ENCODE measurements at regions not wholly inside any gene's neighbourhood (a gene's known extent, or its start where the extent isn't known, plus 50 kb on each side); places are given as distances from the start of the nearest gene placed in this dataset.

DNA sequence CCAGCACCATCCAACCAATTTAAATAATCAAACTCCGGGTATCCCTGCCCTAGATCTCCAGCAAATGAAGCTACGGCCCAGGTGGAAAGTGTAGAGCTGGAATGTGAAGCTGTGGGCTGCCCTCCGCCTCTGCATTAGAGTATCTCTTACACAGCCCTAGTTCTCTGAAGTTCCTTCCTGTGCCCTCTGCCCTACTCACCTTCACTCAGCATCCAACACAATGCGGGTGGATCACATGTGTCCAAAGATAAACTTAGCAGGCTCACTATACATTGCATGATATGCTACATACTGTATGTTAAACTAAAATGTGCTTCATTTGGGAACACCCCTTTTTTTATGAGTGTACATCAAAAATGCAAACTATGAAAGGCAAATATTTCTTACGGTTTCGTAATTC, 70.0 kb upstream of the RAD23B start:
- no peaks in the 10 kb centered on the region for H3K27me3 ChIP-seq (ENCODE audit: insufficient read depth, low read depth, severe bottlenecking)
- no peak overlapping the region for H3K4me3 ChIP-seq (ENCODE audit: low read depth, low read length)
- H3K9me3 ChIP-seq (ENCODE audit: severe bottlenecking), result no peaks in the 10 kb centered on the region
- TF ChIP-seq, protein P1, sequence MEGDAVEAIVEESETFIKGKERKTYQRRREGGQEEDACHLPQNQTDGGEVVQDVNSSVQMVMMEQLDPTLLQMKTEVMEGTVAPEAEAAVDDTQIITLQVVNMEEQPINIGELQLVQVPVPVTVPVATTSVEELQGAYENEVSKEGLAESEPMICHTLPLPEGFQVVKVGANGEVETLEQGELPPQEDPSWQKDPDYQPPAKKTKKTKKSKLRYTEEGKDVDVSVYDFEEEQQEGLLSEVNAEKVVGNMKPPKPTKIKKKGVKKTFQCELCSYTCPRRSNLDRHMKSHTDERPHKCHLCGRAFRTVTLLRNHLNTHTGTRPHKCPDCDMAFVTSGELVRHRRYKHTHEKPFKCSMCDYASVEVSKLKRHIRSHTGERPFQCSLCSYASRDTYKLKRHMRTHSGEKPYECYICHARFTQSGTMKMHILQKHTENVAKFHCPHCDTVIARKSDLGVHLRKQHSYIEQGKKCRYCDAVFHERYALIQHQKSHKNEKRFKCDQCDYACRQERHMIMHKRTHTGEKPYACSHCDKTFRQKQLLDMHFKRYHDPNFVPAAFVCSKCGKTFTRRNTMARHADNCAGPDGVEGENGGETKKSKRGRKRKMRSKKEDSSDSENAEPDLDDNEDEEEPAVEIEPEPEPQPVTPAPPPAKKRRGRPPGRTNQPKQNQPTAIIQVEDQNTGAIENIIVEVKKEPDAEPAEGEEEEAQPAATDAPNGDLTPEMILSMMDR (IDR thresholded peaks at IDR 0.05; ENCODE audit: low read depth, low read length), result no peak
- no peaks in the 10 kb centered on the region for H3K36me3 ChIP-seq
- no peak for DNase-seq
- no peak overlapping the region for H3K27ac ChIP-seq

DNA sequence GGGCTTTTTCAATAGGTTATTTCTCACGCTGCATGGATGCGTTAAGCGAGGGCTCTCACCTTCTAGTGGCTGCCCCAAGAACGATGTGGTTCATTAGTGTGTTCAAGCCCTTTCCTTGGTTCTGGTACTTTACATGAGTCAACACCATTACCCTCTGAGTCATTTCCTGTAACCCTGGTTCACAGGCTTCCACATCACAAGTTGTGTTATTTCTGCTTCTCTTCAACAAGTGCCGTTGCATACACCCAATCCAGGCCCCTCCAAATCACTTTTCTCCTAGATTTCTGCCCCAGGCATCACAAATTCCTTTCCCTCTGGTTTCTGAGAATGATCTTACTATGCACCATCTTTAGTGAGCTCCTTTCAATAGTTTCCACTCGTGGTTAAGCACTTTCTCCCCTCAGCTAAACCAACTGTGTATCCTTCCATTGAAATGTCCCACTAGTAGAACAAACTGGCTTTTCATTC, 69.5 kb upstream of the RAD23B start:
- Histone ChIP-seq H3K27ac (no peak overlapping the region), H3K4me3 (ENCODE audit: low read depth, low read length) (no peak overlapping the region), H3K36me3 (no peaks in the 10 kb centered on the region), H3K9me3 (ENCODE audit: severe bottlenecking) (no peaks in the 10 kb centered on the region), H3K27me3 (ENCODE audit: insufficient read depth, low read depth, severe bottlenecking) (no peaks in the 10 kb centered on the region)
- DNase-seq, result no peak
- TF ChIP-seq, protein P1 (IDR thresholded peaks at IDR 0.05; ENCODE audit: low read depth, low read length), result no peak

DNA sequence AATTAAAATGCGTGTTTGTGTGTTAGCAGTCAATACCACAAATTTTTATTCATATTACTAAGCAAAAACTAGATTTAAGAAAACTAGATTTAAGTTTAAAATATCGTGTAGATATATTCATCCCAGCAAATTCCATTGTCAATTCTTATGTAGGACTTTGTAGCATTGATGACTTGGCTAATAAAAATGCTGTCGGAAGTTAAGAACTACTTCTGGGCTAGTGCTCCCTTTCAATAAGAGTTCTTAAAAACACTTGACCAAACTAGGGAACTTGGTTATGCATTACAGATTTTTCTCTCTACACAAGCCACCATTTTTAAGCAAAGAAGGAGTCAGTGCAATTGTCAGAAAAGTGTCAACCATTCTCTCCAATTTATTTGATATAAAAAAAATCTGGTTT, 68.7 kb upstream of the RAD23B start:
- Histone ChIP-seq H3K27me3 (ENCODE audit: insufficient read depth, low read depth, severe bottlenecking) (no peaks in the 10 kb centered on the region), H3K27ac (no peak overlapping the region)
- no peak for DNase-seq

DNA sequence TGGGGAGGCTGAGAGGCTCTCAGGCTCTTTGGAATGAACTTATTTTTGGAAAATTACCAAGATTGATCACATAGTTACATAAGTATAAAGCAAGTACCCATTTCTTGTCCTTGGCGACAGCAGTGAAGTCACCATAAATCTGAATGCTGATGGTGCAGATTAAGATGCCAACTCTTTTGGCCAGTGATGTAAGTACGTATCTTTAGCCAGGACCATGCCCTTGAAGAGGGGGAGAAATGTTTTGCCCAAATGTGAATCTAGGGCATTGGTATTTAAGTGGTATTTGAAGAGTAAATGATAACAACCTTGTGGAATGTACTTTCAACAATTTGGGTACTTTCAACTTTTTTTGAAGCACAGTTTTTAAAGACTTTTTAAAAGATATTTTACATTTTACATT, 68.2 kb upstream of the RAD23B start:
- DNase-seq, result no peak
- H3K27me3 ChIP-seq (ENCODE audit: insufficient read depth, low read depth, severe bottlenecking), result no peaks in the 10 kb centered on the region
- H3K36me3 ChIP-seq, result no peaks in the 10 kb centered on the region
- TF ChIP-seq, protein P1 (IDR thresholded peaks at IDR 0.05; ENCODE audit: low read depth, low read length), result no peak
- H3K27ac ChIP-seq, result no peak overlapping the region
- H3K9me3 ChIP-seq (ENCODE audit: severe bottlenecking), result no peaks in the 10 kb centered on the region
- no peak overlapping the region for H3K4me3 ChIP-seq (ENCODE audit: low read depth, low read length)

More for the DNA sequence above, 68.7 kb upstream of the RAD23B start:
- H3K9me3 ChIP-seq (ENCODE audit: severe bottlenecking), result no peaks in the 10 kb centered on the region
- H3K4me3 ChIP-seq (ENCODE audit: low read depth, low read length), result no peak overlapping the region
- no peaks in the 10 kb centered on the region for H3K36me3 ChIP-seq
- TF ChIP-seq, protein P1 (IDR thresholded peaks at IDR 0.05; ENCODE audit: low read depth, low read length), result no peak

DNA sequence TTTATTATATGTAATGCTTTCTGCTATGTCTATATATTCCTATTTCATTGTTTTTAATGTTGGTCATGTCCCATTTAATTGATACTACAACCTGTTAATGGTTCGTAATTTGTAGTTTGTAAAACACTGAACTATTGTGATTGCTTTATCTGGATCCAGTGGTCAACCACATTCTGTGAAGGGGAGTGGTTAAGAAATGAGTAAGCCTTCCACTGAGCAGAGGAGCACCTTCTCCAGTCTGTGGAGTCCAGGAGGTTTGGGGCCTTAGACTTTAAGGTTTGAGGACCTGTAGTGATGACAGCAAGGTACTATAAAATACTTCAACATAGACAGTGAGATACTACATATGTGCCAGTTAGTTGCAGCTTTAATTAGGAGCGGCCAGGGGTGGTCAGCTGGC, 67.7 kb upstream of the RAD23B start:
- Histone ChIP-seq H3K36me3 (no peaks in the 10 kb centered on the region), H3K27me3 (ENCODE audit: insufficient read depth, low read depth, severe bottlenecking) (no peaks in the 10 kb centered on the region), H3K4me3 (ENCODE audit: low read depth, low read length) (no peak overlapping the region), H3K9me3 (ENCODE audit: severe bottlenecking) (no peaks in the 10 kb centered on the region), H3K27ac (no peak overlapping the region)
- no peak for DNase-seq
- TF ChIP-seq, protein P1 (IDR thresholded peaks at IDR 0.05; ENCODE audit: low read depth, low read length), result no peak

DNA sequence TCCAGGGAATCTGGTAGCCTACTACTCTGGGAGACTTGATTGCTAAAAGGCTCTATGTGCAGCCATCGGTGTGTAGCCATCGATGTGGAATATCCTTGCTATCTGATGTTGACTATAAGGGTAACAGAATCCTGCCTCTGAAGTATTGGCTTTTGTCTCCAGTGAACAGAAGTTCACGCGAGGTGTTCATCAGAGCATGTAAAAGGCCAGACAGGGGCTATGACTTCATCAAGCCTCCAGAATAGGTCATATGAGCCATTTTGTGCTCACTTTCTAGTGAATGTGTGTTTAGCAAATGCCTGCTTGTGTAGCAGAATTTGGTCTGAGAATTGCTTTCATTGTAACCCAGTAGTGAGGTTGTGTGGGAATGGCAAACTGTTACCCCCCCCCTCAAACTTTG, 66.8 kb upstream of the RAD23B start:
- H3K9me3 ChIP-seq (ENCODE audit: severe bottlenecking), result no peaks in the 10 kb centered on the region
- no peak for DNase-seq
- H3K27me3 ChIP-seq (ENCODE audit: insufficient read depth, low read depth, severe bottlenecking), result no peaks in the 10 kb centered on the region
- TF ChIP-seq, protein P1 (IDR thresholded peaks at IDR 0.05; ENCODE audit: low read depth, low read length), result no peak
- no peak overlapping the region for H3K27ac ChIP-seq
- H3K36me3 ChIP-seq, result no peaks in the 10 kb centered on the region
- no peak overlapping the region for H3K4me3 ChIP-seq (ENCODE audit: low read depth, low read length)

Measured in WERI-Rb-1 (cell line).